ENCODE measurements at regions not wholly inside any gene's neighbourhood (a gene's known extent, or its start where the extent isn't known, plus 50 kb on each side); places are given as distances from the start of the nearest gene placed in this dataset.

GRCh38 chr11:15663777-15664218 is 549.1 kb downstream of the INSC start:
- TF ChIP-seq POLR2AphosphoS5 (IDR thresholded peaks at IDR 0.05; ENCODE audit: low read depth, low read length) (no peak), CTCF (IDR thresholded peaks at IDR 0.05) (no peak), TCF7L2 (IDR thresholded peaks at IDR 0.05; ENCODE audit: low read depth, low read length) (no peak), SIN3A (IDR thresholded peaks at IDR 0.05; ENCODE audit: borderline replicate concordance, insufficient read depth, low read depth, low read length) (no peak)

Measured in Panc1 (cell line).